GM21576 (cell line): ENCODE measurements at regions not wholly inside any gene's neighbourhood (a gene's known extent, or its start where the extent isn't known, plus 50 kb on each side); places are given as distances from the start of the nearest gene placed in this dataset.
"Not testable (repeated sequence)": the region's sequence is repeated elsewhere in the genome, so short reads cannot be mapped to it uniquely, and the experiment has no call there.

ENCODE experiments used
- ATAC-seq: cut with Tn5 transposase; IDR thresholded peaks from one replicate; pipeline ENCODE4 v1.9.1; 2021; ENCODE audit warnings: mild to moderate bottlenecking, moderate library complexity; ENCODE audit not compliant: unreplicated experiment

- ATAC-seq = no peak
Observed at GRCh38 chr20:26134606-26135005, 438.0 kb upstream of the ZNF337 start.

DNA sequence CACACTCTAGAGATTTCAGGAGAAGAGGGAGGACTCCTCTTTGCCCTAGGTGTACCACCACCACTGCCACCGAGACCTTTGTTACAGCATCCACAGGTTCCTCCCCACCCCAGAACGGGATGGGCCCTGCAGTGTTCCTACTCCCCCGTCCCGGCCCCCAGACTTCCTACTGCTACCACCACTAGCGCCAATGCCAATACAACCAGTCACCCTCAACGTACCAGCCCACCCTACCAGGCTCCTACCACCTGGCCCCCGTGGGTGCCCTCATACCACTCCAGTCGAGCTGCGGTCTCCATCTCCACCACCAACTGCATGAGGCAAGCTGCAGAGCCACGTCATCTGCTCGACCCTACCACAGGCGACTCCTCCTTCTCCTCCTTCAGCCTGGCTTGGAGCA, 437.1 kb upstream of the ZNF337 start:
- not testable (repeated sequence) for ATAC-seq

GRCh38 chr20:26120920-26121319, 424.3 kb upstream of the ZNF337 start:
- ATAC-seq = not testable (repeated sequence)

- not testable (repeated sequence) for ATAC-seq
Observed at GRCh38 chr20:26094498-26094897, 397.8 kb upstream of the ZNF337 start.

DNA sequence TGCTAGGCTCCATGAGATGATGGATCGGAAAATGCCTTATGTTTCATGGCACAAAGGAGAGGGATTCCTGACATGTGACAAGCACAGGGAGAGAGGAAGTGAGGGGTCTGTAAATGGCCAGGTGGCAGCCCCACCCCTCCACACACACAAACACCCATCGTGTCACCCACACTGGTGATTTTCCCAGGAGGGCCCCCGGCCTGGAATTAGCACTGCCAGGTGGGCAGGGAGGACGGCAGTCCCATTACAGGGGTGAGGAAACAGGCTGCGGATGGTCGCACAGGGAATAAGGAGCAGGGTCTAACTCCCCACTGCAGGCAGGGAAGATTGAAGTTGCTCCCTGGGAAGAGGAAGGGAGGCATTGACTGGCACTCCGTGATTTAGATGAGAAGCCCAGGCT, 395.3 kb upstream of the ZNF337 start:
- ATAC-seq = not testable (repeated sequence)

- not testable (repeated sequence) for ATAC-seq
Observed at GRCh38 chr20:26086195-26086594, 389.5 kb upstream of the ZNF337 start.

GRCh38 chr20:26073972-26074371, 377.3 kb upstream of the ZNF337 start:
- not testable (repeated sequence) for ATAC-seq

GRCh38 chr20:26059324-26059723, 362.7 kb upstream of the ZNF337 start:
- ATAC-seq = not testable (repeated sequence)

DNA sequence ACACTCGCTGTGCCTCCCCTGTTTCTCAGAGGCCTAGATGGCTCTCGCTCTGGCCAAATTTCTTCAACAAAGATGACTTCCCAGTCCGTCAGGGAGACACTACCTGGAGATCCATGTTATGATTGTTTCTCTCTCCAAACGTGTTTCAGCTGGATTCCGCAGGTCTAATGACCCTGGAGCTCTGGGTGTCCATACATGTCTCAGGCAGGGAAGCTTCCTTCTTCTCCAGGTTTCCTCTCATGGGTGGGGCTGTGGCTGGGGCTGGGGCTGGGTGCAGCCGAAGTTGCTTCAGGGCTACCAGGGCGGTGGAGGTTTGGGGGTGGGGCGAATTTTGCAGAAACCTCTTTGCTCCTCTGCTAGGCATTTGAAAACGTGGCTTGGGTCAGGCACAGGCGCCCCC, 361.8 kb upstream of the ZNF337 start:
- ATAC-seq = not testable (repeated sequence)

DNA sequence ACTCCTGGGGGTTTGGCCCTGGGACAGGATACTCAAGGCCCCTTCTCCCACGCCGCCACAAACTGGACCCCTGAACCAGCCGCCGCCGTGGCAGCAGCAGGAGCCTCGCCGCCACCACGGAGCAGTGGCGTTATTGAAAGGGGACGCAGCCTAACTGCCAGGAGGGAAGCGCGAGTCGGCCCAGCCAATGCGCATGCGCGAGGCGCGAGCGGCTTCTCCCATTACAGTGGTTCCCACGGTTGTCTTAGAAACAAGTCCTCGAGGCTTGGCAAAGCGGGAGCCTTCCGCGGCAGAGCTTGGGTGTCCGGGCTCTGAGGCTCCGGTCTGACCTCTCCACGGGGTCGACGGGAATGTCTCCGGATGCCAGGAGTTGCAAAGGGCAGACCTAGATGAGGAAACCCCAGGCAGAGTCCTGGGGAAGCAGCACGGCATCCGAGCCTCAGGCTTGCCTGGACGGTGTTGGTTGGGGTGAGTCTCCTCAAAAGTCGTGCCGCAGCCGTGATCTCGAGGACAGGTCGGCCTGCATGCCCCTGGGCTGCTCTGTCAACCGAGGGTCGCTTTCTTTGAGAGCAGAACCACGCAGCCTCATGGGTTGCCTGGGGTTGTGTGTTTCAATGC, 360.6 kb upstream of the ZNF337 start:
- ATAC-seq = not testable (repeated sequence)

GRCh38 chr20:26025792-26026191, 329.1 kb upstream of the ZNF337 start:
- ATAC-seq = not testable (repeated sequence)

GRCh38 chr20:26010942-26011276, 314.3 kb upstream of the ZNF337 start:
- not testable (repeated sequence) for ATAC-seq

DNA sequence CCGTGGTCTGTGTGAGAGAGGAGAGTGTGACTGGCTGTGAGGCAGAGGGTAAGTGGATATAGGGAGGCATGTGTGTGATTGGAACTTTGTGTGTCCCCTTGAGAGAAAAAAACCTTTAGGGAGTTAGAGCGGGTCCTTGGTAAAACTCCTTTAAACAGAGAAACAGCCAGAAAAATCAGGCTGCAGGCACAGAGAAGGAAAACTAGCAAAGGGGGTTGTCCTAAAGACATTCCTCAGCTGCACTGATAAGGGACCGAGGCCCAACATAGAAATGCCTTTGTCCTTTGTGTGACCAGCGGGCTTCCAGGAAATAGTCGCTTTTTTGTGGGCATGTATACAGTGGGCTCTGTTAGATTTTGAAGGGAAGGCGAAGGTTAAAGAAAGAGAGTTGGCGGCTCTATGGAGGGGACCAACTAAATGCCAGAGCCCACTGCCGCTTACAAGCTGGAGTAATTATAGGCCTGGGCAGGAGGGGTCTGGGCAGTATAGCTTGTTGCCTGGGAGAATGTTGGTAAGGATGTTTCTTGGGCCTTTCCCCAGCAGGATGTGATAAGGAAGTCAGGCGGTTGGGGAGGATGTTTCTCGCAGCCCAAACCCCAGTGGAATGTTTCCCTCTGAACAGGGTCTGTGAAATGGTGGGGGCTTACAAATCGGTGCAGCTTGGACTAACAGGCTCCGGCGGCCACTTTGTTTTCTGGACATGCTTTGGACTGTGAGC, 313.7 kb upstream of the ZNF337 start:
- ATAC-seq = not testable (repeated sequence)

- ATAC-seq = not testable (repeated sequence)
Observed at GRCh38 chr20:26009402-26010223, 313.0 kb upstream of the ZNF337 start.

- ATAC-seq = not testable (repeated sequence)
Observed at GRCh38 chr20:26008026-26008425, 311.4 kb upstream of the ZNF337 start.

GRCh38 chr20:26006164-26006563, 309.5 kb upstream of the ZNF337 start:
- ATAC-seq = not testable (repeated sequence)

DNA sequence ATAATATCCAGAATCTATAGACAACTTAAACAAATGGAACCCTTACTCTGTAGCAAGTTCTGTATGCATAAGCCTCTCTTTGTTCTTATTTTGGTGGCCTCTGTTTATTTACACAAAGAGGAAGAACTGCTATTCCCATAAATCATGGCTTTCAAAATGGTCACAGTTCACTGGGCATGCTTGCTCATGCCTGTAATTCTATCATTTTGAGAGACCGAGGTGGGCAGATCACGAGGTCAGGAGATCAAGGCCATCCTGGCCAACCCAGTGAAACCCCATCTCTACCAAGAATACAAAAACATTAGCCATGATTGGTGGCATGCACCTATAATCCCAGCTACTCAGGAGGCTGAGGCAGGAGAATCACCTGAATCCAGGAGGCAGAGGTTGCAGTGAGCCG, 307.3 kb upstream of the ZNF337 start:
- not testable (repeated sequence) for ATAC-seq

GRCh38 chr20:25997367-25998038, 300.9 kb upstream of the ZNF337 start:
- ATAC-seq = not testable (repeated sequence)

- no peak for ATAC-seq
Observed at GRCh38 chr20:25992146-25992545, 295.5 kb upstream of the ZNF337 start.

GRCh38 chr20:25991756-25992130, 295.1 kb upstream of the ZNF337 start:
- ATAC-seq = no peak
